GM12873 (cell line): ENCODE measurements at regions not wholly inside any gene's neighbourhood (a gene's known extent, or its start where the extent isn't known, plus 50 kb on each side); places are given as distances from the start of the nearest gene placed in this dataset.

Experiments
- TF ChIP-seq, protein P1 (sequence below): IDR thresholded peaks from 2 replicates; pipeline ENCODE4 v1.5.1; 2012; ENCODE audit warnings: low read depth, mild to moderate bottlenecking, moderate library complexity, low read length, control low read depth; ENCODE audit not compliant: insufficient read depth; ENCODE audit errors: missing control alignments

DNA sequence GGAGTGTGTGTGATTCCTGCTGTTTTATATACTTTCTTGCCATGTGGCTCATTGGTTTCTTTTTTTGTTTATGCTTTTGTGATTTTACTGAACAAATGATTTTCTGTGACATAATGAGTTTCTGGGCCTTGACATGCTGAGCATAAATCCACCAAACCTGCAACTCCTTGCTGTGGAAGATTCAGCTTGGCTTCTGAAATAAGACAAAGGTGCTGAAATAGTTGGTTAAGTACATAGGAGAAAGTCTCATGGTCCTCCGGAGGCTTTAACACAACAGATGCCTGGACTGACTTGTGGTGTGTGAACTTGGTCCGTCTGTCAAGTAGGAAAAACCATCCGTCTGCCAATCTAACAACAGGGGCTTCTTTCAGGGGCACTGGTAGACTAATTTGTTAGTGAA lies 315.3 kb upstream of the CXCR4 start:
- TF ChIP-seq, protein P1, sequence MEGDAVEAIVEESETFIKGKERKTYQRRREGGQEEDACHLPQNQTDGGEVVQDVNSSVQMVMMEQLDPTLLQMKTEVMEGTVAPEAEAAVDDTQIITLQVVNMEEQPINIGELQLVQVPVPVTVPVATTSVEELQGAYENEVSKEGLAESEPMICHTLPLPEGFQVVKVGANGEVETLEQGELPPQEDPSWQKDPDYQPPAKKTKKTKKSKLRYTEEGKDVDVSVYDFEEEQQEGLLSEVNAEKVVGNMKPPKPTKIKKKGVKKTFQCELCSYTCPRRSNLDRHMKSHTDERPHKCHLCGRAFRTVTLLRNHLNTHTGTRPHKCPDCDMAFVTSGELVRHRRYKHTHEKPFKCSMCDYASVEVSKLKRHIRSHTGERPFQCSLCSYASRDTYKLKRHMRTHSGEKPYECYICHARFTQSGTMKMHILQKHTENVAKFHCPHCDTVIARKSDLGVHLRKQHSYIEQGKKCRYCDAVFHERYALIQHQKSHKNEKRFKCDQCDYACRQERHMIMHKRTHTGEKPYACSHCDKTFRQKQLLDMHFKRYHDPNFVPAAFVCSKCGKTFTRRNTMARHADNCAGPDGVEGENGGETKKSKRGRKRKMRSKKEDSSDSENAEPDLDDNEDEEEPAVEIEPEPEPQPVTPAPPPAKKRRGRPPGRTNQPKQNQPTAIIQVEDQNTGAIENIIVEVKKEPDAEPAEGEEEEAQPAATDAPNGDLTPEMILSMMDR, result no peak

GRCh38 chr2:136424112-136424511 lies 306.2 kb upstream of the CXCR4 start:
- TF ChIP-seq, protein P1, result no peak

DNA sequence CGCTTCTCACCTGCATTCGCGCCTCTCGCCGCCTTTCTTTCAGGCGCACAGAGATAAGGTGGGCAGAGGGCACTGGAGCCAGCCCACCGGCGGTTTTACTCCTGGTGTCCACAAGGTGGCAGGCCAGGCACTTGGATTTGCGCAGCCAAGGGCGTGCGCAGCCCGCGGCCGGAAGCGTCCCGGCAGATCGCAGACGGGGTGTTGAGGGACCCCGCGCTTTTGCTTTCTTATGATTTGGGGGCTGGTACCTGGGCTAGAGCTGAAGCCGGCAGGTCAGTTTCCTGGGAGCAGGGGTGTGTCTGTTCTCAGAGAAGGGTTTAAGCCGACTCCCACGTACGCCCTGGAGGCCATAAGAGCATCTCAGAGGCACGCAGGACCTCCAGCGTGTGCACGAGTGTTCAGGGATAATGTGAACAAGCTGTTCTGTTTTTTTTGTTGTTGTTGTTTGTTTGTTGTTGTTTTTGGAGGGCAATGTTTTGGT lies 305.6 kb upstream of the CXCR4 start:
- TF ChIP-seq, protein P1, result peak; percentile 84

DNA sequence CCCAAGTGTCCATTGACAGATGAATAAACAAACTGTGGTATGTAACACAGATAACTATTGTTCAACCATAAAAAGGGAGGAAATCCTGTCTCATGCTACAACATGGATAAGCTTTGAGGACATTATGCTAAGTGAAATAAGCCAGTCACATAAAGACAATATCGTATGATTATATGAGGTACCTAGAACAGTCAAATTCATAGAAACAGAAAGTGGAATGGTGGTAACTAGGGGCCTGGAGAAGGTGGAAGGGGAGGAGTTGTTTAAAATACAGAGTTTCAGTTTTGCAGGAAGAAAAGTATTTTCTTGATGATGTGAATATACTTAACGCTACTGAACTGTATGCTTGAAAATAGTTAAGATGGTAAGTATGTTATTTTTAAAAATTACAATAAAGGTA lies 304.6 kb upstream of the CXCR4 start:
- TF ChIP-seq, protein P1, result no peak

DNA sequence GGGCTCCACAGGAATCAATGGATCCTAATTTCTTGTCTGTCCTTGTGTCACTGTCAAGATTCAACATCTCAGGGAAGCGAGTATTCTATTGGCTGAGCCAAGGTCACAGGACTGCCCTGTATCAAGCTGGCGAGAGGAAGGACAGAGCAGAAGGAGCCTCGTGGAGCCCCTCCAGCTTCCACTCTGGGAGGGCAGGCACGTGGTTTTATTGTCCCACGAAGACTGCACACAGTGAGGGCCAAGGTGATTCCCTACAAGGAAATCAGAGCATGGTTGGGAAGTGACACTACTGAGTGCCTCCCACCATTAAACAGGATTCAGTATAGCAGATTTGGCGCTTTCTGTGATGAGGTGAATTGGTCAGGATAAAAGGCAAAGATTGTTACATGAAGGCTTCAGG lies 302.4 kb upstream of the CXCR4 start:
- TF ChIP-seq, protein P1, result no peak

DNA sequence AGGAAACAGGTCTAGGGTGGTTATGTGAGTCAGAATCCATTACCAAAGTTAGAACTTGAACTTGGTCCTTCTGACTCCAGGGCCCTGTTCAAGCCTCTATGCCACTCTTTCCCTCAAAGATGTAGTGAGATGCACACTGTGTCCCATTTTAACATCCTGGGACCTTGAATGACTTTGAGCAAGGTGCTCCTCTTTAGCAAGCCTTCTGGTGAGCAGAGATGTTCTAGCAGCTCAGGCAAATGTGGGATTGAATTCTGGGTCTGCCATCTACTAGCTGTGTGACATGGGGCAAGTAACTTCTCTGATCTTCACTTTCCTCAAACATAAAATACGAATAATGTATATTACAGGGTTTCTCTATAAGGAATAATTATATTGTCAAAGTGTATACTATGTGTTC lies 294.0 kb upstream of the CXCR4 start:
- TF ChIP-seq, protein P1, result no peak

- TF ChIP-seq, protein P1, result no peak
Observed at GRCh38 chr2:136410673-136411072, 292.7 kb upstream of the CXCR4 start.
